NCI-H1417 (cell line): ENCODE measurements at regions not wholly inside any gene's neighbourhood (a gene's known extent, or its start where the extent isn't known, plus 50 kb on each side); places are given as distances from the start of the nearest gene placed in this dataset.

Experiments used
- DNase-seq, 3 experiments: peaks; one replicate each; lab custom pipeline; 2025; lab: John Stamatoyannopoulos, UW

DNA sequence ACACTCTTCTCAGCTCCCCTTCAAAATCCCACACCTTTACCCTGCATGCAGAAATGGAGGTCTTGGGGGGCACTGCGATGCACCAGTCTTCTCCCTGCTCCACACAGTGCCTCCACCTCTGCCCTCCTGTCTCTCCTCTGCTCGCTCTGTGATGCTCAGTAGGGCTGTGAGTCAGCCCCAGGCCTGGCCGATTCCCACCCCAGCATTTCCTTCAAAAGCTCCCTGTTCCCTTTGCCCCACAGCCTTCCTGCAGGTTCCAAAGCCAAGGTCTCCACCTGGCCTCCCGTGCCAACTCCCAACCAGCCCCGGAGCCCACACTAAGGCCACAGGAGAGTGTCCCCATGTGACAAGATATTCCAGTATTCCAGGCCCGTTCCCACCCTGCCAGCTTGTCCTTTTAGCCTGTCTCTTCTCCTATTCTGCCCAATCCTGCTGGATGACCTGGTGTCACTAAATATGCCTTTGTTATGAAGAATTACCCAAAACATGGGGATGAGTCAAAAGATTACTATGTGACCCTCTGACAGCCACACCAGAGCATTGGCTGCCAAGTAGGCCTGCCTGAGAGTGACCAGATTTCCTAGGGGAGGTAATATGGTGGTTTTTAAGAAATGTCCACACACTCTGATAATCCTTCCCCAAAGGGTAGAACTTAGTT lies 118.9 kb upstream of the NXT1 start:
- DNase-seq = no peak

DNA sequence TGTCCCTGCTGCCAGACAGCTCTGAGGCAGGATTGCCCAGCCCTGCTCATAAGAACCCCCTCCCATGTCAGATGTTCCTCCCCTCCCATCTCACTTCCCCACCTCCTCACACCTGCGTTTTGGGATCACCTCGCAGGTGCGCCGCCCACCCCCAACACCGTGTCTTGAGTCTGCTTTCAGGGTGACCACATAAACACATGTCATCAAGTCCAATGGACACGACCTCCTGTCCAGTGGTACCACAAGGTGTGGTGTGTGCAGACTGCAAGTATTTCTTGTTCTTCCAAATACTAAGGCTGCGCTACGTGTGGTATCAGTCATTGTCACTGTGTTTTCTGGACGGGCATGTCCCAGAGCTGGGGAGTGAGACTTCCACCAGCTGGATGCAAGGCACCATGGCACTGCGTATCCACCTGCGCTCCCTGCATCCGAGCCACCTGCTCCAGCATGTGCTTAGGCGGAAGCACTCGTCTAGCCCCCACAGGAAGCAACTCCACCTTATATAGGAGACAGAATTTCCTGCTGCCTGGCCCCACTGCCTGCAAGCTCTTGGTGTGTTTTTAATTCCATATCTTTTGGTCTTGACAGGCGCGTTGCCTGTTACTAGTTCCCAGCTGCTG lies 119.7 kb upstream of the NXT1 start:
- DNase-seq = no peak

DNA sequence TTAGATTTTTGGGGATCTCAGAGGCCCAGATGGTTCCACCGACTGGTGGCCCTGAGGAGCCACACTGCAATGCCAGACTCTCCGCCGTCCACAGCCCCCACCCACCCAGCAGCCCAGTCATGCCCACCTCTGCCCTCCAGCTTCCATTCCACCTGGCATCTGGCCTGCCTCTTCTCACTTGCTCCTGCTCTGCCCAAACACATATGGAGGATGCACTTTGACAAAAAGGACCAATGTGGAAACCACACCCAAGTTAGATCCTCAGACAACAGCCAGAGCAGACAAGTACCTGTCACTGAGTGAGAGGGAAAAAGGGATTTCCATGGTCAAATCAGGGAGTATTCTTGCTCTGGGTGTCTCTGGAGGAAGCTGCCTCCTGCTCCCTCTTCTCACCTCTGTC lies 120.6 kb upstream of the NXT1 start:
- DNase-seq = no peak

DNA sequence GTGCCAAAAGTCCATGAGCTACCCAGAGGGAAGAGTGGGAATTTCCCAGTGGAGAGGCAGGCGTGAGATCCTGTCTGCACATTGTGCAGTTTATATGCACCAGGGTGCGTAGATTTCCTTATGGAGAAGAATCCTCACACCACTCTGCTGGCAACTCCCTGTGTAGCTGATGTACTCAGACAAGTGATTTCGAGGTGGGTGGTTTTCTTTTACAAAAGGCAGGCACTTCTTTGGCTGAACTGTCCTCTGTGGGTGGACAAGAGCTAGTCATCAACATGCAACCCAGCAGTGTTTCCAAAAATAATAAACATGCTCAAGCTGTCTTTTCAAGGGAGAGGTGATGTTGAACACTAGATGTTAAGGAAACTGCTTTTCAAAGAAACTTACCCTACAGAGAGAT lies 121.7 kb upstream of the NXT1 start:
- no peak for DNase-seq

DNA sequence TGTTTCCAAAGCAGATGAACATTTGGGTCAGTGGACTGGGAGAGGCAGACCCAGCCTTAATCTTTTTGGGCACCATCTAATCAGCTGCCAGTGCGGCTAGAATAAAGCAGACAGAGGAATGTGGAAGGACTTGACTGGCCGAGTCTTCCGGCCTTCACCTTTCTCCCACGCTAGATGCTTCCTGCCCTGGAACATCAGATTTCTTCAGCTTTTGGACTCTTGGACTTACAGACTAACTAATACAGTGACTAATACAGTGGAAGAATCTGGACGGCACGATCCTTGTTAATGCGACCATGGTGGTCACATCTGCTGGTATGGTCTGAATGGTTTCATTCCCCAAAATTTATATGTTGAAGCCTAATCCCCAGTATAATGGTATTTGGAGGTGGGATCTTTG lies 122.6 kb upstream of the NXT1 start:
- DNase-seq = no peak

DNA sequence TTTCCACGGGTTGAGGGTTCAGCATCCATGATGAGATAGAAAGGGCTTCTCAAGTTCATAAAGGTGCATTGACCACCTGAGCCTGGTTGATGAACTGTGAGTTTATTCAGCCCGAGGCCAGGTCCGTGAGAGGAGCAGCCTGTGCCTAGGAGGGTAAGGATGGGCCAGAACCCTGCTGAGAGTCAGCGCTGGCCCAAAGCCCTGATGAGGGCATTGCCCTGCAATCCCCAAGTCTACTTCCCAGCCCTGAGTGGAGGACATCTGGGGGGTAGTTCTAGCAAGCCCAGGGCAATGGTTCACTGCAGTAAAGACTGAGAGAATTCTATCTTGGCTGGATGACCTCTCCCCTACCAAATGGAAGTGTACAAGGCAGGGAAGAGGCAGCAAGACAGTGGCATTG lies 123.3 kb upstream of the NXT1 start:
- no peak for DNase-seq

DNA sequence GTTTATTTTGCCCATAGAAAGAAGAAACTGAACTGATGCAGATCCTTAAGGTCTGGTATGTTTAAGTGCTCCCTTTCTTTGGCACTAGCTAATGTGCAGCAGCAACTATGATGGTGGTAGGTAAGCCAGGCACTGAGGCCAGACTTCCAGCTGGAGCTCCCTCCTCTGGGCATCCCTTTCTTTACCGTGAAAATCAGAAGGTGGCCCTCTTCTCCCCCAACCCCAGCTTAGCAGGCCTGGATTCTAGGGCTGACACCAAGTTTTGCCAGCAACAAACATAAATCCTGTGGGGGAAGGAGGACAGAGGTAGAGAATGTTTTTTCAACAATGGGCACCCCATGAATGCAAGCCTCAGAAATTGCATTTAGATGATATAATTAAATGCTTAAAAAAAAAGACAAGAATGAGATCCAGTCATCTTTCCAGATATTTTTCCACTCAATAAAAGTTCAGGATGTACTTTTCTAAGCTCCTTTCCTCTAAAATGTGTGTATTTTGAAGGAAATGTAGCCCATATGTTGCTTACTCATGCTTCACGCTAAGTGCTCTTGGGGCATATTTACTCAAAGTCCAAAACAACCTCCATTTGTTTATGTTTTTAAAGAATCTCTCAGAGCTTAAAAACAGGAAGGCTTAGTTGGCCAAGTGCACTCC lies 123.9 kb upstream of the NXT1 start:
- no peak for DNase-seq

DNA sequence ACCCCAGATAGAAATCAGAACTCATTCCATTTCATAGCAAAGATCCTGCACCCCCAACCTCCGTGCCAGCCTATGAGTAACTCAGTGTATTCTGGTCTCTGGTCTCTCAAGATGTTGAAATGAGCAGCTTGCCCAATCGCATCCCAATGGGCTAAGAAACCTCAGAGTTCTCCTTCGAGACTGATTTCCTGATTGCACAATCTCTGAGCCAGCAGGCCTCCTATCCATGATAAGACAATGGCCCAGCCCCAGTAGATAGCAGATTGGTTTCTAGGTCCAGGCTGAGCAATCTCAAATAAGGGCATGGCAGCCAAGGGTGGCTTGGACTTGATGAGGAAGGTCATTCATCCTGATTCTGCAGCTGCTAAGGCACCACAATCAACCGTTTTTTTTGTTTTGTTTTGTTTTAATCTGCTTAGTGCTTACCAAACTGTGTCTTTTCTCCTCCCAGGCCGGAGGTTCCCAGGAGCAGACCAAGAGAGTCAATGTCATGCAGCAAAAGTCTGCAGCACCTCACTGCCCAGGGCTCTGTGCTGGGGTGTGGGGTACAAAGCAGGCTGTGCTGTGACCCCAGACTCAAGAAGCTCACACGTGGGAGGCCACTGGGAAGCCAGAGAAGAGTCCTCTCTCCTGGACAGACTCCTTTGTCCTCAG lies 125.1 kb upstream of the NXT1 start:
- DNase-seq = no peak

DNA sequence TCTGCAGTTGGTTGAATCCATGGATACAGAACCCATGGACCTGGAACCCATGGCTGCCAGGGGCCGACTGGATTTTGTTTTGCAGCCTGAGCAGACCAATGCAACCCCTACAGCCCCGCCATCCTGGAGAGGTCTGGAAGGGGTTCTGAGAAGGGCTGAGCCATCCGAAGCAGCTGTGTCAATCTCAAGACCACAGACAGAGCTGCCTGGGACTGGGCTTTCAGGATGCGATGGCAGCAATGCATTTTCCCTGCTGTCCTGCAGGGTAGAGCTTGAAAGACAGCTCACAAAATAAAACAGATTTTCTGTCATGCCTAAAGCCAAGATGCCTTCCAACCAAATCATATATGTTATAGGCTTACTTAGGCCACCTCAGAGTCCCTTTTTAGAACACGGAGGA lies 125.8 kb upstream of the NXT1 start:
- DNase-seq = no peak

DNA sequence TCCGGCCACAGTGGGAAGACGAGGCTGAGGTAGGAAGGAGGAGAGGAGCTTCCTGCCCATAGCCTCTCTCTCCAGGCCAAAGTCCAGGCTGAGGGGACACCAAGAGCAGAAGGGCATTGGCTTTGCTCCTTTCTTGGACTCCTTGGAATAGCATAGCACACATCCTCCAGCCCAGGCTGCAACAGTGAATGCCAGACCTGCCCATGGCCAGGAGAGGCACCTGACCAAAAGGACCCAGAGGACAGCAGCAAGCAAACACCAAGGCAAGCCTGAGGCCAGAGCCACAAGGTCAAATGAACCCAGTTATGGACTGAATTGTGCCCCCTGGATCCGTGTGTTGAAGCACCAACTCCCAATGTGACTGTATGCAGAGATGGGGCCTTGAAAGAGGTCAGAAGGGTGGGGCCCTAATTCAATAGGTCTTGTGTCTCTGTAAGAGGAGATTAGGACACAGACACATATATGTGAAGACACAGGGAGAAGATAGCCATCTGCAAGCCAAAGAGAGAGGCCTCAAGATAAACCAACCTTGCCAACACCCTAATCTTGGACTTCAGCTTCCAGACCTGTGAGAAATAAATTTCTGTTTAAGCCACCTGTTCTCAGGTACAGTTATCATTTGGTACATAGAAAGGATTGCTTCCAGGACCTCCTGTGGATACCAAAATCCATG lies 126.5 kb upstream of the NXT1 start:
- no peak for DNase-seq

DNA sequence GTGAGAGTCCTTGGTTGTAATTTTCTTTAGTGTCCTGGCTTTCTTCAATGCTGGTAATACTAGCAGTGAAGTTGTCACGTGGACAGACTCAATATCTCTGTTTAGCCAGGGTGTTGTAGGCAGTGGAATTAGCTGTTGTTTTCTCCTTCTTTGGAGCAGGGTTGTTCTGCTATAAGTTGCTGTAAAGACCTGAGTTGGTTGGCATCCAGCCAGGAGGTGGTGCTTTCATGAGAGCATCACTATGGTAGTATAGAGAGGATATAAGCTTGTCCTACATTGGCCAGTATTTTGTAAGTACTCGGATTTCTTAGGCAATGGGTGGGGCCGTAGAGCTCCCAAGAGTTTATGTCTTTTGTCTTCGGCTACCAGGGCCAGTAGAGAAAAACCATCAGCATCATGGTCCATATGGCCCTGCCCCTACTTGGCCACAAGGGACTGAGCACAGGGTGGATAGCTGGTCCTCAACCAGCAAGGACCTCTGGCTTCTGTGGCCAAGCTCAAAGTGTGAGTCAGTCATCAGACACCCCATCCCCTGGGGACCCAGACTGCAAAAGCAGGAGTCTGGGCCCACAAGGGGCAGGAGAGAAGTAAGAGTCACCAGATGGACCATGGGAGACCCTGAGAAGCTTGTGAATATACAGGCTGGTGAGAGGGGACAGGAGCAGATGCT lies 127.9 kb upstream of the NXT1 start:
- DNase-seq = no peak

DNA sequence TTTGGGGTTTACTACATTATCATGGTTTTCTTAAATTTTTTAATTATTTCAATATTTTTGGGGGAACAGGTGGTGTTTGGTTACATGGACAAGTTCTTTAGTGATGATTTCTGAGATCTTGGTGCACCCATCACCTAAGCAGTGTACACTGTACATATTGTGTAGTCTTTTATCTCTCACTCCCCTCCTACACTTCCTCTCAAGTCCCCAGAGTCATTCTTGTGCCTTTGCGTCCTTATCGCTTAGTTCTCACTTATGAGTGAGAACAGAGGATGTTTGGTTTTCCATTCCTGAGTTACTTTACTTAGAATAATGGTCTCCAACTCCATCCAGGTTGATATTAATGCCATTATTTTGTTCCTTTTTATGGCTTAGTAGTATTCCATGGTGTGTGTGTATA lies 130.9 kb upstream of the CD93 start:
- no peak for DNase-seq

DNA sequence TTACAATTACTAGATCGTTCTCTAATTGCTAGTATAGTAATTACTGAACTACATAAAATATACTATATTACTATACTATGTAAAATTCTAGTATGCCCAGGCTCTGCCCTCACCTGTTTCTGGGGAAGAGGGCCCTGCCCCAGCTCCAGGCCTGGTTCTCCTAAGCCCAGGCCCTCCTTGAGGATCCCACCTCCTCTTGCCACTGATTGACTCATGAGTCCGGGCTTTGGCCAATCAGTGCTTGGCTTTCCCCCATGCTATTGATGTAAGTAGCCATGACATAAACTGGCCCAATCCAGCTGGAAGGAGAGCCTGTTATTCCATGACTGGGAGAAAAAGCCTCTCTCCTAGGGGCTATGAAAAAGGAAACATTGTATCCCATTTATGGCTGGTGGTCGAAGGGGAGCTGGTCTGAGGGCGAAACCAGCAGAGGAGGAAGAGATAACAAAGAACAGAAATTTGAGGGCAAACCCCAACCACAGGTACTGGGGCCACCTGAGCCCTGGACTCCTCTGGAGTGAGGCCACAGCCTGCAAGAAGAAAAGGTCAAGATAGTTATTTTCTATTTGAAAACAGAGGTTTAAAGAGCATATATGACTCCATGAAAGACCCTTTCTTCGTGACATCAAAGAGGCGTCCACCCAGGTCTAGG lies 129.3 kb upstream of the CD93 start:
- no peak for DNase-seq

DNA sequence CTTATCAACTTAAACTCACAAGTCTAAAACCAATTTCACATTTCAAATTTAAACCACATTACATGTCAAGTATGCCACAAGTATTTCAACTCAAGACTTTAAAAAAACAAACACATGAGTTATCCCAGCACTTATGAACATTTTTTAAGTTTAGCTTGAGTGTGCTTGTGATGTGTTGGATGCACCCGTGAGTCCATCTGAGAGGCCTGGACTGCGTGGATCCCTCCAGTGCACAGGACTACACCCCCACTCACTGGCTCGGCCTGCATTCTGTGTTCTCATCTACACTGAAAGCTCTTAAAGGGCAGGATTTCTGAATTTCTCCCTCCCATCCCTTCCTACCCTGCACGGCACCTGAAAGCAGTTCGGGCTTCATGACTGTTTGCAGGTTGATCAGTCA lies 128.8 kb upstream of the CD93 start:
- no peak for DNase-seq

DNA sequence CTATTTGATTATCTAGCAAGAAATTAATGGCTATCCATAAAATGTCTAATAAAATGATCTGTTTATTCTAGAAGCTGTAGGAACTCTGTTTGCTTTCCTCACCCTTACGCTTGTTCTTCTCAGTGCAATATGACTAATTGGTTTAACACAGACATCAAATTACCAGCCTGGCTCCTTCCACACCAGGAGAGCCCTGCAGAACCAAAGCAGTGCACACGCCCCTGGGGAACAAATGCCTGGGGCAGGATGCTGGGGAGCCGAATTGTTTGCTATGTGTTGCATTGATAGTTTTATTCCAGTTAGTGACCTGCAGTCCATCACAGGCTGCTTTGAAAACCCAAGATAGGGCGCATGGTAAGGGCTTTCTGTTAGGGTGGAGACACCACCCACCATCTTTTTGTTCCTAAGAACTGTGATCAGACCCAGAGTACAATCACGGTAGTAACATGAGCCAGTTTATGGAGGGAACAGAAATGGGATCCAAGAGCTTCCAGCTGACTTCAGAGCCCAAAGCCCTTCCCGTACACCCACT lies 126.4 kb upstream of the CD93 start:
- peak in 2 of 3 experiments; percentile 85 to 95 for DNase-seq

DNA sequence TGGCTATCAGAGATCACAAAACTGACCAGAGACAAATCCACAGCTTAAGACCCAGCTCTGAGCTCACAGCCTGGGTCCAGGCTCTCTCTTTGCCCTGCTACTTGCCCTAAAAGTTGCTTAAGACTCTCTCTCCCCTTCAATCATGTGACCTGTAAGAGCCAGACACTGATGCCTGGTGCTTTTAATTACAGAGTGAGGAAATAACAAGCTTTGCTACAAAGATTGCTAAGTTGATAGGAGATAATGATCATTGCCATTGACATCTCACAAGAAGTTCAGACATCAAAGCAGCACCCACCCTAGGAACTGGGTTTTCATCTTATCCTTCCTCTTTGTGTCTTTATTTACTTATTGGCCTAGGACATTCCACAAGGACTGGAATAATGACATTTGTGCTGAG lies 125.9 kb upstream of the CD93 start:
- DNase-seq = peak in 1 of 3 experiments; percentile 64

DNA sequence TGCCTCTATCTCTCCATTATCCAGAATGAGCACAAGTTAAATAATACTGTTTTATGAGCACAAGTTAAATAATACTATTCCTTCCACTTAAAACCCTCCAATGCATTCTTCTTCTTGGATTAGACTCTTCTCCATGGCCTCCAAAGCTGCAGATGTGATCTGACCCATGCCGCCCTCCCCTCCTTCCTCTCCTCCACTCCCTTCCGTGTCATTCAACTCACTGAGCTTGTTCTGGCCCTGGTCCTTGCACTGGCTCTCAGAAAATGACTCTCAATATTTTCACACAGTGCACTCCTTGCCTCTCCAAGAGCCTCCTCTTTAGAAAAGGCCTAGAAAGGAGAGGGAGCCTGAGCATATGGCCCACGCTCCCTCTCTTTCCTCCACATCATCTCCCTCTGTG lies 125.0 kb upstream of the CD93 start:
- no peak for DNase-seq

DNA sequence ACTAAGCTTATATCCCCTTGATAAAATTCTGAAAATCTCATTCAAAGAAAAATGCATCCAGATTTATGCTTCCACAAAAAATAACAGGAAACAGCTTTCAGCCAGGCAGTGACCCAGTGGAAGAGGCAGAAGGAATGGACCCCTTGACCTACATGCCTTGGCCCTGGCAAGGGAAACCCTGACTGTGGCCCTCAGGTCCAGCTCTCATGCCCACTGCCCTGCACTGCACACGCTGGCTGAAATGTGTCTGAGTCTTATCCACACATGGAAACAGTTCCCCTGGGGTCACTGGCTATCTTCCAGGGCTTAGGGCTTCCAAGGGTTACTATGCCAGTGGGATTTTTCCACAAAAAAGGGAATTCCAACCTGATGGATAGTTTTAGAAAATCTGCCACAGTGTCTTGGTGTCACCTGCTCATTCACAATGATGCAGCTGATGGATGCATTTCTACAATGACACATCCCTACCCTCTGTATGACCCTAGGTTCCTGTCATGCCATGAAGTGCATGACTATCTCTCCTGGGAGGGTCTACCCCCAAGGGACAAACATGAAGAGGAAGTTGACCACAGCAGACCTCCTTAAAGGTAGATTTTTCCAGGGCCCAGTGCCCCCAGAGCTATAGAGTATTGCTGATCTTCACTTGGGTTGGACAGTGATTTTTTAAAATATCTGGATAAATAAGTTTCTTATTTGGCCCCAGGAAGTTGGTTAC lies 121.9 kb upstream of the CD93 start:
- DNase-seq = no peak

DNA sequence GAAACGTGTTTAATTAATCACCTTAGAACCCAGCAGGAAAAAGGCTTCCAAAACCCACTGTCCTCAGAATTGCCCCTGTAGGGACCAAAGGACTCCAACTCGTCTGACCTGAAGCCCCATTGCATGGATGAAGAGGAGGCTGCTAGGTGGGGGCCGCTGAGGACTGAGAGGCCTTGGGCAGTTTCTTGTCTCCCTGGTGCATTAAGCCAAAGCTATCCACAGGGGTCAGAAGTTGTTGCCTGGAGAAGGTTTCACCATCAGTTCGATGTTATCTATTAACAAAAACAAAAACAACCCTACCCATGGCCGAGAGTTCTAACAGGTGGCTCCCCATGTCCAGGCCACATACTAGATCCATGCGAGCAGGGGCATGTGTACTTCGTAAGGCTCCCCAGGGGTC lies 120.9 kb upstream of the CD93 start:
- no peak for DNase-seq

DNA sequence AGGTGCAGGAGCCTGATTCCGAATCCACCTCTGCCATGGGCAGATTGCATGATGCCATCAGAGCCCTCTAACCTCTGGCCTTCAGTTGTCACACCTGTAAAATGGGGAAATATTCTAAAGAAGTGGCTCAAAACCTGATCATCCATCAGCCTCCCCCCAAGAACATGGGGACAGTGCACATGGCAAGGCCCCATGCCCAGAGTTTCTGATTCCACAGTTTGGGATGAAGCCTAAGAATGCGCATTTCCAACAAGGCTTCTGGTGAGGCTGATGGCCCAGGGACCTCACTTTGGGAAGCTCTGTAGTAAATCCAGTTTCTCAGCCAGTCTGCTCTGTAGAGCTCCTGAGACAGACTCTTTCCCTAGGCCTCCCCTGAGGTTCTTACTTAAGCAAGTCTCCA lies 119.9 kb upstream of the CD93 start:
- no peak for DNase-seq

DNA sequence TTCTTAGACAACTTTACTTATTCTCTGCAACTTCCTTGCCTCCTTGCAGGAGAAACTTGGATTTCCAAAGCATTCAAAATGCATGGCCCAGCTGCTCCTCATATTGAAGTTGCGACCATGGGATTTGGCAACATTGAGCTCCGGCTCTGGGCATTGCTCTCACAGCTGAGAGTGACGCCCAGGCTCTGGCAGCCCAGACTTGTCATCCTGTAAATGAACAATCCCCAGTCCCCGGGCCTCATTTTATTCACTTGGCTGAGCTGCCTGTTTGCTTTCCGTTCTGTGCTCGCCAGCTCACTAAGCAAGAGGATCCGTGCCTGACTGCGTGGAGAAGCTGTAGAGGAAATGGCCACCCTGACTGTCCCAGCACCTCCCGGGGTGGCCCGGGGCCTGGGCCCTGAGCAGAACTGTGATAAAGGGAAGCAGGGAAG lies 119.5 kb upstream of the CD93 start:
- DNase-seq = peak in 2 of 3 experiments; percentile 21 to 53
